ENCODE measurements at regions not wholly inside any gene's neighbourhood (a gene's known extent, or its start where the extent isn't known, plus 50 kb on each side); places are given as distances from the start of the nearest gene placed in this dataset.

DNA sequence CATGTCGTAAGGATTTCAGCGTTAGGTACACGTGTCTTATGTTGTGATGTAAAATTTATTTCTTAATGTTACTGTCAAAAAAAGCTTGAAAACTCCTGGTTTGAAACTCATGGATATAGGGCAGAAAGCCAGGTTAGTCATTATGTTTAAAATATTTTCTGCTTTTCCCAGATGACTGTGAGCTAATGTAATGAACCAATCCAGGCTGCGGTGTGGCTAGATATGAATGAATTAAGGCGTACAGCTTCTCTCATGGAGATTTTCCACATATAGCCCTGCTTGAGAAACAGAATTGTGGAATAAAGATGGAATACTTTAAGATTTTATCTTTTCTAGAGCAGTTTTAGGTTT lies 80.3 kb upstream of the STMND1 start:
- DNase-seq: no peak
- TF ChIP-seq POLR2A (IDR thresholded peaks at IDR 0.05): no peak
- TF ChIP-seq, protein P1, sequence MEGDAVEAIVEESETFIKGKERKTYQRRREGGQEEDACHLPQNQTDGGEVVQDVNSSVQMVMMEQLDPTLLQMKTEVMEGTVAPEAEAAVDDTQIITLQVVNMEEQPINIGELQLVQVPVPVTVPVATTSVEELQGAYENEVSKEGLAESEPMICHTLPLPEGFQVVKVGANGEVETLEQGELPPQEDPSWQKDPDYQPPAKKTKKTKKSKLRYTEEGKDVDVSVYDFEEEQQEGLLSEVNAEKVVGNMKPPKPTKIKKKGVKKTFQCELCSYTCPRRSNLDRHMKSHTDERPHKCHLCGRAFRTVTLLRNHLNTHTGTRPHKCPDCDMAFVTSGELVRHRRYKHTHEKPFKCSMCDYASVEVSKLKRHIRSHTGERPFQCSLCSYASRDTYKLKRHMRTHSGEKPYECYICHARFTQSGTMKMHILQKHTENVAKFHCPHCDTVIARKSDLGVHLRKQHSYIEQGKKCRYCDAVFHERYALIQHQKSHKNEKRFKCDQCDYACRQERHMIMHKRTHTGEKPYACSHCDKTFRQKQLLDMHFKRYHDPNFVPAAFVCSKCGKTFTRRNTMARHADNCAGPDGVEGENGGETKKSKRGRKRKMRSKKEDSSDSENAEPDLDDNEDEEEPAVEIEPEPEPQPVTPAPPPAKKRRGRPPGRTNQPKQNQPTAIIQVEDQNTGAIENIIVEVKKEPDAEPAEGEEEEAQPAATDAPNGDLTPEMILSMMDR (IDR thresholded peaks at IDR 0.05): no peak
- Histone ChIP-seq H3K27ac (no peak overlapping the region), H3K27me3 (no peaks in the 10 kb centered on the region), H3K4me3 (no peak overlapping the region), H3K36me3 (ENCODE audit: low read depth, missing control alignments) (no peaks in the 10 kb centered on the region), H3K9me3 (no peaks in the 10 kb centered on the region), H3K4me1 (no peaks in the 10 kb centered on the region)
- intact Hi-C loops (cut with DNase I; ENCODE audit: low total_unique reads): no loop called here
- WGBS, 2 donors: 90 to 93% methylated on average over 5 of the region's 5 CpGs

DNA sequence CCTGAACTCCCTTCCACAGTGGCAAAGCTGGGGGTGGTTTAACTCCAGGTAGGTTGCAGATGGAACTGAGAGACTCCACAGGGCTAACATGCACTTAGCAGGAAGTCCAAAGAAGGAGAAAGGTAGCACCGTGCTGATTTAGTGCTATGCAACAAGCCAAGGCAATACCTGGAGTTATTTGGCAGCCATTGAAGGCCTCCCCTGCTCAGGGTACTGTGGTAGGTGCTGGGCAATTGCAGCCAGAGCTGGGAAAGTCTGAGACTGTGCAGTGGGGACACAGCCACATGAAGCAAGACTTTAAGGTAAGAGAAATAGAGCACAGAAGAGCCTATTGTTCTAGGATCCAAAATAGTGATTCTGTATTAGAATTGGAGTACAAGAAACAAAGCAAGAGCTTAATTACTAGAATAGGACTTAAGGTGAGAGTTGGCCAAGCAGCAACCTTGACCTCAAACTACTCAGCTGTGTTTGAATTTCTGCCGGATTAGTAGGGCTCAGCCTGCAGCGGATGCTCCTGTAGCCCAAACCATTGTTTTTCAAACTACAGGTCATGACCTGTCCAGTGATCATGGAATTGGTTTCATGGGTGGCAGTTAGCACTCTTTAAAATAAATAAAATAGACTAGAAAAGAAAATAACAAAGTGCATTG lies 80.8 kb upstream of the STMND1 start:
- no peaks in the 10 kb centered on the region for H3K4me1 ChIP-seq
- no peaks in the 10 kb centered on the region for H3K36me3 ChIP-seq (ENCODE audit: low read depth, missing control alignments)
- WGBS, 2 donors: 71 to 76% methylated on average over 3 of the region's 3 CpGs
- DNase-seq: no peak
- no peaks in the 10 kb centered on the region for H3K27me3 ChIP-seq
- no peak overlapping the region for H3K27ac ChIP-seq
- no peaks in the 10 kb centered on the region for H3K9me3 ChIP-seq
- TF ChIP-seq, protein P1 (IDR thresholded peaks at IDR 0.05): no peak
- no peak for TF ChIP-seq POLR2A (IDR thresholded peaks at IDR 0.05)
- H3K4me3 ChIP-seq: no peak overlapping the region
- intact Hi-C loops (cut with DNase I; ENCODE audit: low total_unique reads): no loop called here

DNA sequence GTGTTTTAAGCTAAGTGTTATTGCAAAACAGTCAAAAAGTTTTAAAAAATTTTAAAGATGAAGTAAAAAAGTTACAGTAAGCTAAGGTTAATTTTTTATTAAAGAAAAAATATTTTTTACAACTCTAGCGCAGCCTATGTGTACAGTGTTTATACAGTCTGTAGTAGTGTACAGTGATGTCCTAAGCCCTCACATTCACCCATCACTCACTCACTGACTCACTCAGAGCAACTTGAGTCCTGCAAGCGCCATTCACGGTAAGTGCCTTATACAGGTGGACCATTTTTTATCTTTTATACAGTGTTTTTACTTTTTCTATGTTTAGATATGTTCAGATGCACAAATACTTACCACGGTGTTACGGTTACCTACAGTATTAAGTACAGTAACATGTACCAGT lies 83.4 kb upstream of the STMND1 start:
- Histone ChIP-seq H3K36me3 (ENCODE audit: low read depth, missing control alignments) (no peaks in the 10 kb centered on the region), H3K4me3 (no peak overlapping the region), H3K27me3 (no peaks in the 10 kb centered on the region), H3K27ac (no peak overlapping the region), H3K9me3 (no peaks in the 10 kb centered on the region), H3K4me1 (no peaks in the 10 kb centered on the region)
- DNase-seq: no peak
- no peak for TF ChIP-seq POLR2A (IDR thresholded peaks at IDR 0.05)
- TF ChIP-seq, protein P1 (IDR thresholded peaks at IDR 0.05): no peak
- WGBS, 2 donors: 79 to 84% methylated on average over 5 of the region's 5 CpGs
- intact Hi-C loops (cut with DNase I; ENCODE audit: low total_unique reads): no loop called here

DNA sequence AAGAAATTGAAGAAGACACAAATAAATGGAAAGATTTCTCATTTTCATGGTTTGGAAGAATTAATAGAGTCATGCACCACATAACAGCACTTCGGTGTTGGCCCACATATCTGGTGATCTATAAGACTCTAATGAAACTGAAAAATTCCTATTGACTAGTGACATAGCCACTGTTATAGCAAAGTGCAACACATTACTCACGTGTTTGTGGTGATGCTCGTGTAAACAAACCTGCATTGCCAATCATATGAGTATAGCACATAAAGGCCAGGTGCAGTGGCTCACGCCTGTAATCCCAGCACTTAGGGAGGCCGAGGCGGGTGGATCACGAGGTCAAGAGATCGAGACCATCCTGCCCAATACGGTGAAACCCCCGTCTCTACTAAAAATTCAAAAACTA lies 84.4 kb upstream of the STMND1 start:
- intact Hi-C loops (cut with DNase I; ENCODE audit: low total_unique reads): no loop called here
- Histone ChIP-seq H3K27ac (no peak overlapping the region), H3K36me3 (ENCODE audit: low read depth, missing control alignments) (no peaks in the 10 kb centered on the region), H3K4me1 (no peaks in the 10 kb centered on the region), H3K4me3 (no peak overlapping the region), H3K9me3 (no peaks in the 10 kb centered on the region), H3K27me3 (no peaks in the 10 kb centered on the region)
- WGBS, 2 donors: 54 to 68% methylated on average over 10 of the region's 10 CpGs
- DNase-seq: no peak
- TF ChIP-seq, protein P1 (IDR thresholded peaks at IDR 0.05): no peak
- TF ChIP-seq POLR2A (IDR thresholded peaks at IDR 0.05): no peak

Data from testis (tissue), 2 donors.